PFSK-1 (cell line): ENCODE measurements at regions not wholly inside any gene's neighbourhood (a gene's known extent, or its start where the extent isn't known, plus 50 kb on each side); places are given as distances from the start of the nearest gene placed in this dataset.

Experiments
- FOXP2 ChIP-seq: optimal IDR thresholded peaks from 2 replicates; pipeline ENCODE3; 2011; ENCODE audit warnings: borderline replicate concordance, control low read depth, inconsistent platforms; ENCODE audit not compliant: insufficient read depth; ENCODE audit errors: extremely low read length, extremely low read depth
- POLR2AphosphoS5 ChIP-seq: IDR thresholded peaks from 2 replicates; pipeline ENCODE4 v1.6.1; 2012; ENCODE audit warnings: low read depth, mild to moderate bottlenecking, control low read depth, low read length, moderate library complexity
- SIN3A ChIP-seq: IDR thresholded peaks from 2 replicates; pipeline ENCODE4 v1.6.1; 2012; ENCODE audit warnings: mild to moderate bottlenecking, low read length, moderate library complexity, borderline replicate concordance; ENCODE audit not compliant: insufficient read depth
- TAF1 ChIP-seq: IDR thresholded peaks from 2 replicates; pipeline ENCODE4 v1.6.1; 2012; ENCODE audit warnings: low read length, control low read depth, borderline replicate concordance; ENCODE audit not compliant: insufficient read depth
- TF ChIP-seq, protein P1 (sequence below), 2 experiments: IDR thresholded peaks; 2 replicates each; pipeline versions ENCODE4 v1.6.1 to v1.8.0; 2011 to 2012; ENCODE audit warnings: low read depth in 2 of 2, low read length in 2 of 2, control low read depth in 1 of 2, inconsistent platforms in 1 of 2, mild to moderate bottlenecking in 1 of 2, moderate library complexity in 1 of 2; ENCODE audit not compliant: insufficient read depth in 1 of 2

DNA sequence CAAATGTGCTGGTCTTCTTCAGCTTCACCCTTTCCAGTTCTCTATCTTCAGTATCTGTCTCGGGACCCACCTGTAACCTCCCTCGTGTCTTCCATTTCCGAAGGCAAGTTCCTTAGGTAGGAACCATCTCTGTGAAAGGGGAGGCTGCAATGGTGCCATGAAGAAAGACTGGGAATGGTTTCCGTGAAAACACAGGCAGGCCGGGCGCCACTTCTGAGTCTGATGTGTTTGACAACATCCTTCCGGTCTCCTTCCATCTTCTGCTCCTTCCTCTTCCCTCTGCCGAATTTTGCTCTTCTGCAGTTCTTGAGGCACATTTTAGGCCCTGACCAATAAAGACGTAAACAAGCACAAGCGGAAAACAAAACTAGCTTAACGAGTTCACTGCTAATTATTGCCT is 328.0 kb downstream of the THBS2 start:
- TF ChIP-seq TAF1, result no peak
- TF ChIP-seq, protein P1, sequence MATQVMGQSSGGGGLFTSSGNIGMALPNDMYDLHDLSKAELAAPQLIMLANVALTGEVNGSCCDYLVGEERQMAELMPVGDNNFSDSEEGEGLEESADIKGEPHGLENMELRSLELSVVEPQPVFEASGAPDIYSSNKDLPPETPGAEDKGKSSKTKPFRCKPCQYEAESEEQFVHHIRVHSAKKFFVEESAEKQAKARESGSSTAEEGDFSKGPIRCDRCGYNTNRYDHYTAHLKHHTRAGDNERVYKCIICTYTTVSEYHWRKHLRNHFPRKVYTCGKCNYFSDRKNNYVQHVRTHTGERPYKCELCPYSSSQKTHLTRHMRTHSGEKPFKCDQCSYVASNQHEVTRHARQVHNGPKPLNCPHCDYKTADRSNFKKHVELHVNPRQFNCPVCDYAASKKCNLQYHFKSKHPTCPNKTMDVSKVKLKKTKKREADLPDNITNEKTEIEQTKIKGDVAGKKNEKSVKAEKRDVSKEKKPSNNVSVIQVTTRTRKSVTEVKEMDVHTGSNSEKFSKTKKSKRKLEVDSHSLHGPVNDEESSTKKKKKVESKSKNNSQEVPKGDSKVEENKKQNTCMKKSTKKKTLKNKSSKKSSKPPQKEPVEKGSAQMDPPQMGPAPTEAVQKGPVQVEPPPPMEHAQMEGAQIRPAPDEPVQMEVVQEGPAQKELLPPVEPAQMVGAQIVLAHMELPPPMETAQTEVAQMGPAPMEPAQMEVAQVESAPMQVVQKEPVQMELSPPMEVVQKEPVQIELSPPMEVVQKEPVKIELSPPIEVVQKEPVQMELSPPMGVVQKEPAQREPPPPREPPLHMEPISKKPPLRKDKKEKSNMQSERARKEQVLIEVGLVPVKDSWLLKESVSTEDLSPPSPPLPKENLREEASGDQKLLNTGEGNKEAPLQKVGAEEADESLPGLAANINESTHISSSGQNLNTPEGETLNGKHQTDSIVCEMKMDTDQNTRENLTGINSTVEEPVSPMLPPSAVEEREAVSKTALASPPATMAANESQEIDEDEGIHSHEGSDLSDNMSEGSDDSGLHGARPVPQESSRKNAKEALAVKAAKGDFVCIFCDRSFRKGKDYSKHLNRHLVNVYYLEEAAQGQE (IDR thresholded peaks at IDR 0.05; ENCODE audit: insufficient read depth in 1 of 2, low read depth in 2 of 2, low read length in 2 of 2), result no peak
- no peak for TF ChIP-seq FOXP2
- TF ChIP-seq SIN3A, result no peak
- no peak for TF ChIP-seq POLR2AphosphoS5

DNA sequence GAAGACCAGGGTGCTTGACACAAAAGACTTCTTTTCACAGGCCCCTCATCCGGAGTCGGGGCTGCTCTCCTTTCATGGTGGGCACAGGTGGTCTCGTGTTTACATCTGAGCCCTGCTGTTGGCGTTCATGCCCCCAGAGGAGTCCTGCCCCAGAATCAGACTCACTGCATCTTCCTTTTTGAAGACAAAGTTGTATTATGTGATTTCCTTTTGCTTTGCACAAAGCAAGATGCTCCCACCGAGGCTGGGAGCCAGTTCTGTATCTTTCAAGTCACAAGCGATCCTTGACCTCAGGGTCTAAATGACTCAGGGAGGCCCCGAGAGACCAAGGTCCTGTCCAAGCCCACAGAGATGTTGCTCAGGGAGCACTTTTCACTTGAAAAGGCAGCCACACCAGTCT is 330.5 kb downstream of the THBS2 start:
- TF ChIP-seq FOXP2, result no peak
- TF ChIP-seq, protein P1 (IDR thresholded peaks at IDR 0.05; ENCODE audit: insufficient read depth in 1 of 2, low read depth in 2 of 2, low read length in 2 of 2), result no peak
- no peak for TF ChIP-seq SIN3A
- no peak for TF ChIP-seq TAF1

DNA sequence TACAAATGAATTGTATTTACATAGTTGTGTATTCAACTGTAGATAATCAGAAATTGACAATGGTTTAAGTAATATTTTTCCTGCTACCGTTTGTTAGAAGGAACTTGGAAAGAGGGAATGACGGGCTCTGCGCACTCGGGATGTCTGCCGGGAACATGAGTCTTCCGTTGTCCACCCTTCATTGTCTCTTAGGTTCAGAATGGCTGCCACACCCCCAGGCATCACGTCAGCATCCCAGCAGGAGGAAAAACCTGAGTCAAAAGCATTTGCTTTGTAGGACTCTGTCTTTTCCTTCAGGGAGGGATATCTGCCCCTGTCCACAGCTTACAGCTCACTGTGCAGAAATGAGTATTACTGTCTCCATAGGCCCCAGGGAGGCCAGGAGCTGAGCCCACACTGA is 331.2 kb downstream of the THBS2 start:
- TF ChIP-seq FOXP2 (no peak), POLR2AphosphoS5 (no peak), TAF1 (no peak), SIN3A (no peak)
- TF ChIP-seq, protein P1 (IDR thresholded peaks at IDR 0.05; ENCODE audit: insufficient read depth in 1 of 2, low read depth in 2 of 2, low read length in 2 of 2), result no peak

DNA sequence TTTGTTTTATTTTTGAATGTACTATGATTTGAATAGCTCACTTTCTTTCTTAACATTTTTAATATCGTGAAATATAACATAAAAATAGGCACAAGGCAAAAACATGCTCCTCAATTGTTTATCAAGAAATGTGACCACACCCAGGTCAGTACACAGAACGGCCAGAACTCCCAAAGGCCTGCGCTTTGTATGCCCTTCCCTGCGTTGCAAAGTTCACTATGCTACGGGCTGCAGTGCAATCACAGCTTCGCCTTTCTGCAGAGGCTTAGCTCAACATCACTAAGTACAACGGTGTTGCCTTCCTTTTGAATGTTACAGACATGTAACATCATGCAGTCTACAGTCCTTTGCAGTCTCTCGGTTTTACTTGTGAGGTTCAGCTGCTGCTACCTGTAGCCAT is 333.4 kb downstream of the THBS2 start:
- no peak for TF ChIP-seq FOXP2
- TF ChIP-seq TAF1, result no peak
- TF ChIP-seq, protein P1 (IDR thresholded peaks at IDR 0.05; ENCODE audit: insufficient read depth in 1 of 2, low read depth in 2 of 2, low read length in 2 of 2), result no peak
- TF ChIP-seq POLR2AphosphoS5, result no peak
- TF ChIP-seq SIN3A, result no peak
